ENCODE measurements at regions not wholly inside any gene's neighbourhood (a gene's known extent, or its start where the extent isn't known, plus 50 kb on each side); places are given as distances from the start of the nearest gene placed in this dataset.

DNA sequence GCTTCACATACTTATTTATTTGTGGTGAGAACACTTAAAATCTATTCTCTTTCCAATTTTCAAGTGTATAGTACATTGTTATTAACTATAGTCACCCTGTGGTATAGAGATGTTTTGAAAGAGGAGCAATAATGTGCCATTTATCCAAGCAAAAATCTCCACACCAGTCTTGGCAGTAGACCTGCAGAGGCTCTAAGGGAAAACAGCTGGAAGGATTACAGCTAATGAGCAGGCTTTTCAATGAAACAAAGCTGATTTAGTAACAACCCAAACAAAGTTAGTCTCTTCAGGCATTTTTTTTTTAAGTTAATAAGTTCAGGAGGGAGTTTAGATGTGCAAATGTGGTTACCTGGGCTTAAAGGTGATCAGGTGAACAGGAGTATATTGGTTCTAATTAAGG lies 101.9 kb downstream of the EVX1 start:
- TF ChIP-seq ATF3 (CRISPR knock-in tag; conservative IDR thresholded peaks at IDR 0.05) (no peak), ETV6 (CRISPR knock-in tag; IDR thresholded peaks at IDR 0.05) (no peak), NFE2L1 (CRISPR knock-in tag; IDR thresholded peaks at IDR 0.05) (no peak), SOX15 (CRISPR knock-in tag; IDR thresholded peaks at IDR 0.05) (no peak), TCF7 (CRISPR knock-in tag; IDR thresholded peaks at IDR 0.05; ENCODE audit: low read depth) (no peak), NR3C1 (CRISPR knock-in tag; conservative IDR thresholded peaks at IDR 0.05; ENCODE audit: low read depth) (no peak), ZNF416 (CRISPR knock-in tag; IDR thresholded peaks at IDR 0.05) (no peak), KAT7 (CRISPR knock-in tag; IDR thresholded peaks at IDR 0.05; ENCODE audit: borderline replicate concordance) (no peak), TEAD4 (CRISPR knock-in tag; IDR thresholded peaks at IDR 0.05) (no peak)
- TF ChIP-seq, protein P1, sequence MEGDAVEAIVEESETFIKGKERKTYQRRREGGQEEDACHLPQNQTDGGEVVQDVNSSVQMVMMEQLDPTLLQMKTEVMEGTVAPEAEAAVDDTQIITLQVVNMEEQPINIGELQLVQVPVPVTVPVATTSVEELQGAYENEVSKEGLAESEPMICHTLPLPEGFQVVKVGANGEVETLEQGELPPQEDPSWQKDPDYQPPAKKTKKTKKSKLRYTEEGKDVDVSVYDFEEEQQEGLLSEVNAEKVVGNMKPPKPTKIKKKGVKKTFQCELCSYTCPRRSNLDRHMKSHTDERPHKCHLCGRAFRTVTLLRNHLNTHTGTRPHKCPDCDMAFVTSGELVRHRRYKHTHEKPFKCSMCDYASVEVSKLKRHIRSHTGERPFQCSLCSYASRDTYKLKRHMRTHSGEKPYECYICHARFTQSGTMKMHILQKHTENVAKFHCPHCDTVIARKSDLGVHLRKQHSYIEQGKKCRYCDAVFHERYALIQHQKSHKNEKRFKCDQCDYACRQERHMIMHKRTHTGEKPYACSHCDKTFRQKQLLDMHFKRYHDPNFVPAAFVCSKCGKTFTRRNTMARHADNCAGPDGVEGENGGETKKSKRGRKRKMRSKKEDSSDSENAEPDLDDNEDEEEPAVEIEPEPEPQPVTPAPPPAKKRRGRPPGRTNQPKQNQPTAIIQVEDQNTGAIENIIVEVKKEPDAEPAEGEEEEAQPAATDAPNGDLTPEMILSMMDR (IDR thresholded peaks at IDR 0.05), result no peak
- TF ChIP-seq, protein P2, sequence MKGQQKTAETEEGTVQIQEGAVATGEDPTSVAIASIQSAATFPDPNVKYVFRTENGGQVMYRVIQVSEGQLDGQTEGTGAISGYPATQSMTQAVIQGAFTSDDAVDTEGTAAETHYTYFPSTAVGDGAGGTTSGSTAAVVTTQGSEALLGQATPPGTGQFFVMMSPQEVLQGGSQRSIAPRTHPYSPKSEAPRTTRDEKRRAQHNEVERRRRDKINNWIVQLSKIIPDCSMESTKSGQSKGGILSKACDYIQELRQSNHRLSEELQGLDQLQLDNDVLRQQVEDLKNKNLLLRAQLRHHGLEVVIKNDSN (CRISPR knock-in tag; IDR thresholded peaks at IDR 0.05), result no peak

All from WTC11 (cell line).